Chondrocyte (in vitro differentiated cells): ENCODE measurements at regions not wholly inside any gene's neighbourhood (a gene's known extent, or its start where the extent isn't known, plus 50 kb on each side); places are given as distances from the start of the nearest gene placed in this dataset.

ENCODE experiments used
- DNase-seq: peaks from one replicate; pipeline ENCODE4 v3.0.0; 2021; ENCODE audit warnings: mixed read lengths, low spot score
- H3K27ac Mint-ChIP-seq: one replicate; pipeline ENCODE4 v1.8.0; 2021; ENCODE audit warnings: mild to moderate bottlenecking, moderate library complexity, mixed read lengths; ENCODE audit not compliant: unreplicated experiment
- H3K27me3 Mint-ChIP-seq: 2 replicates; pipeline ENCODE4 v1.8.0; 2021; ENCODE audit warnings: low read depth, mixed read lengths
- H3K36me3 Mint-ChIP-seq: 2 replicates; pipeline ENCODE4 v1.8.0; 2021; ENCODE audit warnings: low read depth, mixed read lengths
- H3K4me1 Mint-ChIP-seq: 2 replicates; pipeline ENCODE4 v1.8.0; 2021; ENCODE audit warnings: low read depth, mild to moderate bottlenecking, mixed read lengths
- H3K4me3 Mint-ChIP-seq: one replicate; pipeline ENCODE4 v1.8.0; 2021; ENCODE audit warnings: mild to moderate bottlenecking, moderate library complexity, mixed read lengths; ENCODE audit not compliant: unreplicated experiment
- H3K9me3 Mint-ChIP-seq: 2 replicates; pipeline ENCODE4 v1.8.0; 2021; ENCODE audit warnings: low read depth, mixed read lengths
- TF ChIP-seq, protein P1 (sequence below): fragments of 200-600 bp; sonication (generic); IDR thresholded peaks from 2 replicates; pipeline ENCODE4 v1.5.0; 2021; ENCODE audit warnings: antibody characterized with exemption, mild to moderate bottlenecking, moderate library complexity

GRCh38 chr5:54695198-54695966, 177.8 kb downstream of the SNX18 start:
- DNase-seq, result no peak
- Mint-ChIP-seq H3K9me3 (no peaks in the 10 kb centered on the region), H3K36me3 (no peaks in the 10 kb centered on the region), H3K4me3 (no peak overlapping the region), H3K4me1 (peaks cover 66% of the 10 kb centered on the region), H3K27ac (no peak overlapping the region), H3K27me3 (no peaks in the 10 kb centered on the region)
- TF ChIP-seq, protein P1, sequence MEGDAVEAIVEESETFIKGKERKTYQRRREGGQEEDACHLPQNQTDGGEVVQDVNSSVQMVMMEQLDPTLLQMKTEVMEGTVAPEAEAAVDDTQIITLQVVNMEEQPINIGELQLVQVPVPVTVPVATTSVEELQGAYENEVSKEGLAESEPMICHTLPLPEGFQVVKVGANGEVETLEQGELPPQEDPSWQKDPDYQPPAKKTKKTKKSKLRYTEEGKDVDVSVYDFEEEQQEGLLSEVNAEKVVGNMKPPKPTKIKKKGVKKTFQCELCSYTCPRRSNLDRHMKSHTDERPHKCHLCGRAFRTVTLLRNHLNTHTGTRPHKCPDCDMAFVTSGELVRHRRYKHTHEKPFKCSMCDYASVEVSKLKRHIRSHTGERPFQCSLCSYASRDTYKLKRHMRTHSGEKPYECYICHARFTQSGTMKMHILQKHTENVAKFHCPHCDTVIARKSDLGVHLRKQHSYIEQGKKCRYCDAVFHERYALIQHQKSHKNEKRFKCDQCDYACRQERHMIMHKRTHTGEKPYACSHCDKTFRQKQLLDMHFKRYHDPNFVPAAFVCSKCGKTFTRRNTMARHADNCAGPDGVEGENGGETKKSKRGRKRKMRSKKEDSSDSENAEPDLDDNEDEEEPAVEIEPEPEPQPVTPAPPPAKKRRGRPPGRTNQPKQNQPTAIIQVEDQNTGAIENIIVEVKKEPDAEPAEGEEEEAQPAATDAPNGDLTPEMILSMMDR, result no peak

- no peak overlapping the region for H3K4me3 Mint-ChIP-seq
- no peak overlapping the region for H3K27ac Mint-ChIP-seq
- TF ChIP-seq, protein P1, result no peak
- no peaks in the 10 kb centered on the region for H3K9me3 Mint-ChIP-seq
- peaks cover 67% of the 10 kb centered on the region for H3K4me1 Mint-ChIP-seq
- H3K36me3 Mint-ChIP-seq, result no peaks in the 10 kb centered on the region
- no peaks in the 10 kb centered on the region for H3K27me3 Mint-ChIP-seq
- no peak for DNase-seq
These were observed 176.5 kb downstream of the SNX18 start for GRCh38 chr5:54693936-54694657.

DNA sequence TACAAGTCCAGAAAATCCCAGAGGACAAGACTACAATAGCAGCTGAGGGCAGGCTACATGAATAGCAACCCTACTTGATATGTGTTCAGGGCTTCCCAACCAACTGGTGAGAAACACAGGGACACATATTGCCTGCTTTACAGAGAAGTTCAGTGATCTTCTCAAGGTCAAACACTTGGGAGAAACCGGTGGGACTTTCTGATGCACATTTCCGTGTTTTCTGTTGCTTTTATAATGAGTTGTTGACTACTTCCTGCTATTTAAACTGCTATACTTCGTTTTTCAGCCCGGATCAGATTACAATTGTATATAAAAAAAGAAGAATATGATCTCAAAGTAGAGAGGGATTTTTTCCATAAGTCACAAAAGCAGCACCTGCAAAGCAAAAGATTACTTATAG, 175.1 kb downstream of the SNX18 start:
- no peak for DNase-seq
- Mint-ChIP-seq H3K4me1 (peaks cover 59% of the 10 kb centered on the region), H3K27me3 (no peaks in the 10 kb centered on the region), H3K27ac (no peak overlapping the region), H3K9me3 (peaks cover 4% of the 10 kb centered on the region), H3K4me3 (no peak overlapping the region), H3K36me3 (no peaks in the 10 kb centered on the region)
- TF ChIP-seq, protein P1, result no peak

- Mint-ChIP-seq H3K36me3 (peaks cover 2% of the 10 kb centered on the region), H3K27me3 (no peaks in the 10 kb centered on the region), H3K9me3 (peaks cover 10% of the 10 kb centered on the region), H3K4me1 (peaks cover 50% of the 10 kb centered on the region), H3K27ac (peak overlapping the region; percentile 57), H3K4me3 (no peak overlapping the region)
- DNase-seq, result no peak
- TF ChIP-seq, protein P1, result no peak
These were observed 174.1 kb downstream of the SNX18 start for GRCh38 chr5:54691656-54692055.

- no peak overlapping the region for H3K4me3 Mint-ChIP-seq
- H3K27ac Mint-ChIP-seq, result peak overlapping the region; percentile 75
- peaks cover 19% of the 10 kb centered on the region for H3K9me3 Mint-ChIP-seq
- H3K36me3 Mint-ChIP-seq, result peaks cover 7% of the 10 kb centered on the region
- no peak for DNase-seq
- TF ChIP-seq, protein P1, result no peak
- H3K27me3 Mint-ChIP-seq, result no peaks in the 10 kb centered on the region
- peaks cover 36% of the 10 kb centered on the region for H3K4me1 Mint-ChIP-seq
These were observed 172.1 kb downstream of the SNX18 start for GRCh38 chr5:54689411-54690251.
